DOHH2 (cell line): ENCODE measurements at regions not wholly inside any gene's neighbourhood (a gene's known extent, or its start where the extent isn't known, plus 50 kb on each side); places are given as distances from the start of the nearest gene placed in this dataset.

ENCODE experiments used
- H3F3A ChIP-seq: fragments of 200-600 bp; sonication (generic), shearing (Covaris generic); 2 replicates; pipeline ENCODE4 v1.6.0; 2016; ENCODE audit warnings: antibody characterized with exemption, mild to moderate bottlenecking; ENCODE audit not compliant: control insufficient read depth, insufficient read depth
- H3K27ac ChIP-seq: fragments of 200-600 bp; sonication (generic); 2 replicates; pipeline ENCODE4 v1.5.1; 2014; ENCODE audit warnings: low read depth, mild to moderate bottlenecking, low read length, moderate library complexity
- H3K27me3 ChIP-seq: fragments of 200-600 bp; sonication (generic); 2 replicates; pipeline ENCODE4 v1.6.1; 2014; ENCODE audit warnings: mild to moderate bottlenecking, low read length, mixed read lengths; ENCODE audit not compliant: control insufficient read depth
- H3K36me3 ChIP-seq: fragments of 200-600 bp; sonication (generic); 2 replicates; pipeline ENCODE4 v1.6.1; 2014; ENCODE audit warnings: mild to moderate bottlenecking, low read length, moderate library complexity, mixed read lengths; ENCODE audit not compliant: control insufficient read depth
- H3K4me1 ChIP-seq: fragments of 200-600 bp; sonication (generic); 2 replicates; pipeline ENCODE4 v1.6.1; 2014; ENCODE audit warnings: mild to moderate bottlenecking, low read length, mixed read lengths; ENCODE audit not compliant: control insufficient read depth
- H3K4me2 ChIP-seq: fragments of 200-600 bp; sonication (generic); 2 replicates; pipeline ENCODE4 v1.6.0; 2014; ENCODE audit warnings: mild to moderate bottlenecking, low read length, moderate library complexity
- H3K4me3 ChIP-seq: fragments of 200-600 bp; sonication (generic); 2 replicates; pipeline ENCODE4 v1.5.1; 2014; ENCODE audit warnings: mild to moderate bottlenecking, low read length, mixed read lengths
- H3K79me2 ChIP-seq: fragments of 200-600 bp; sonication (generic); 2 replicates; pipeline ENCODE4 v1.6.1; 2014; ENCODE audit warnings: mild to moderate bottlenecking, low read length, mixed read lengths; ENCODE audit not compliant: control insufficient read depth
- H3K9me2 ChIP-seq: fragments of 200-600 bp; sonication (generic); replicated peaks from 2 replicates; pipeline ENCODE4 v1.6.1; 2014; ENCODE audit warnings: mild to moderate bottlenecking, low read length, mixed read lengths; ENCODE audit not compliant: control insufficient read depth
- H3K9me3 ChIP-seq: fragments of 200-600 bp; sonication (generic); 2 replicates; pipeline ENCODE4 v1.6.1; 2014; ENCODE audit warnings: antibody characterized with exemption, low read length, mixed read lengths; ENCODE audit not compliant: control insufficient read depth, insufficient read depth
- H4K20me1 ChIP-seq: fragments of 200-600 bp; sonication (generic); 2 replicates; pipeline ENCODE4 v1.6.0; 2014; ENCODE audit warnings: low read depth, mild to moderate bottlenecking, antibody characterized with exemption, low read length, moderate library complexity; ENCODE audit not compliant: control insufficient read depth, insufficient read depth
- CTCF ChIP-seq: fragments of 200-600 bp; sonication (generic); IDR thresholded peaks from one replicate; pipeline ENCODE4 v1.5.1; 2014; ENCODE audit warnings: antibody characterized with exemption, mild to moderate bottlenecking, low read depth, low read length; ENCODE audit not compliant: poor library complexity, severe bottlenecking
- EZH2phosphoT487 ChIP-seq: fragments of 200-600 bp; sonication (generic); IDR thresholded peaks from 2 replicates; pipeline ENCODE4 v1.6.1; 2017; ENCODE audit warnings: borderline replicate concordance, mild to moderate bottlenecking, antibody characterized with exemption, low read length, moderate library complexity, mixed read lengths

- Histone ChIP-seq H3K27me3 (no peaks in the 10 kb centered on the region), H3K9me3 (no peaks in the 10 kb centered on the region), H3K4me1 (peaks cover 34% of the 10 kb centered on the region), H3F3A (no peaks in the 10 kb centered on the region), H3K4me2 (peak overlapping the region; percentile 52; the same call in 1 of the 2 replicates), H3K27ac (no peak overlapping the region), H3K9me2 (no peaks in the 10 kb centered on the region), H3K4me3 (0 out of 2 replicates have a peak overlapping the region, but pooled peaks have one; percentile 1), H3K79me2 (no peaks in the 10 kb centered on the region), H4K20me1 (no peaks in the 10 kb centered on the region), H3K36me3 (no peaks in the 10 kb centered on the region)
- no peak for TF ChIP-seq EZH2phosphoT487
These were observed 158.7 kb downstream of the TMEM200A start for GRCh38 chr6:130524552-130524951.

GRCh38 chr6:130525408-130525807, 159.6 kb downstream of the TMEM200A start:
- H4K20me1 ChIP-seq, result no peaks in the 10 kb centered on the region
- H3K4me3 ChIP-seq, result peak overlapping the region; percentile 1; the same call in 1 of the 2 replicates
- no peaks in the 10 kb centered on the region for H3K9me3 ChIP-seq
- no peaks in the 10 kb centered on the region for H3F3A ChIP-seq
- H3K4me2 ChIP-seq, result peak overlapping the region; percentile 52
- H3K9me2 ChIP-seq, result no peaks in the 10 kb centered on the region
- no peaks in the 10 kb centered on the region for H3K36me3 ChIP-seq
- peak overlapping the region; percentile 36 for H3K27ac ChIP-seq
- H3K4me1 ChIP-seq, result peaks cover 34% of the 10 kb centered on the region
- TF ChIP-seq EZH2phosphoT487, result no peak
- no peak for TF ChIP-seq CTCF
- H3K27me3 ChIP-seq, result no peaks in the 10 kb centered on the region
- H3K79me2 ChIP-seq, result no peaks in the 10 kb centered on the region

- H3K9me2 ChIP-seq, result no peaks in the 10 kb centered on the region
- no peaks in the 10 kb centered on the region for H3K36me3 ChIP-seq
- peak overlapping the region; percentile 38 for H3K4me2 ChIP-seq
- H3K4me3 ChIP-seq, result peak overlapping the region; percentile 20
- peak overlapping the region; percentile 18; the same call in 1 of the 2 replicates for H3K27ac ChIP-seq
- no peaks in the 10 kb centered on the region for H3K9me3 ChIP-seq
- H4K20me1 ChIP-seq, result no peaks in the 10 kb centered on the region
- peaks cover 34% of the 10 kb centered on the region for H3K4me1 ChIP-seq
- TF ChIP-seq EZH2phosphoT487, result no peak
- TF ChIP-seq CTCF, result no peak
- no peaks in the 10 kb centered on the region for H3K79me2 ChIP-seq
- no peaks in the 10 kb centered on the region for H3K27me3 ChIP-seq
- no peaks in the 10 kb centered on the region for H3F3A ChIP-seq
These were observed 160.6 kb downstream of the TMEM200A start for GRCh38 chr6:130526466-130526865.

- TF ChIP-seq EZH2phosphoT487, result no peak
- TF ChIP-seq CTCF, result no peak
These were observed 161.4 kb downstream of the TMEM200A start for GRCh38 chr6:130527173-130527572.

More at GRCh38 chr6:130527173-130527572, 161.4 kb downstream of the TMEM200A start:
- H3K4me2 ChIP-seq, result peak overlapping the region; percentile 38
- H3F3A ChIP-seq, result no peaks in the 10 kb centered on the region
- no peaks in the 10 kb centered on the region for H3K9me3 ChIP-seq
- H3K36me3 ChIP-seq, result no peaks in the 10 kb centered on the region
- peak overlapping the region; percentile 18; the same call in 1 of the 2 replicates for H3K27ac ChIP-seq
- peaks cover 34% of the 10 kb centered on the region for H3K4me1 ChIP-seq
- H3K79me2 ChIP-seq, result no peaks in the 10 kb centered on the region
- H3K9me2 ChIP-seq, result no peaks in the 10 kb centered on the region
- H3K4me3 ChIP-seq, result peak overlapping the region; percentile 20
- H3K27me3 ChIP-seq, result no peaks in the 10 kb centered on the region
- H4K20me1 ChIP-seq, result no peaks in the 10 kb centered on the region
